ENCODE measurements at regions not wholly inside any gene's neighbourhood (a gene's known extent, or its start where the extent isn't known, plus 50 kb on each side); places are given as distances from the start of the nearest gene placed in this dataset.

DNA sequence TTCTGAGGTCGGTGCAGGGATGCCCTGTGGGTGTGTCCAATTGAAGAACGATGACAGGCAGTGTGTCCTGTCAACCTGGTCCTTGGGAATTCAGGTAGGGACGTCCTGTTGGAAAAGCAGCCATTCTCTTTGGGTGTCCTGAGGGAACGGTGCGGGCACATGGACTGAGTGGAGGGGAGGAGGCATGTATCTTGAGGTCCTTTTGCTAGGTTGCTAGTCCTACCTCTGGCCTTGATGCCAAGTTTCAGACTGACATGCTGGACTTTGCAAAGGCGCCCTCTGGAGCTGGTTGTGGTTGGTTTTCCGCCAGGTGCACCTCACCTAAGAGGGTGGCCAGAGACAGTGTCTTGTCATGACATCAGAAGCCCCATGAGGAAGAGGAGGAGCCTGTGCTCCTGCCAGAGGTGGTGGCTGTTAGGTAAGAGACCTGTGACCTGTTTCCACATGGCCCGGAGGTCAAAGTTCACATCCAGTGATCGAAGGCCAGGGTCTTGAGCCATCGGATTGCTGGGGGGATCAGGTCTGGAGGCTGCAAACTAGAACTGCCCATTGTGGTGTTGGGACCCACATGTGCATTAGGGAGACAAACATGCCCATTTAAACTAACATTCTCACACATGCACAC is 106.3 kb downstream of the SNRPN start:
- intact Hi-C loops (cut with micrococcal nuclease), result no loop called here
- Mint-ChIP-seq H3K4me3 (no peak overlapping the region), H3K36me3 (ENCODE audit: low read depth) (peaks cover 98% of the 10 kb centered on the region), H3K27me3 (ENCODE audit: low read depth) (no peaks in the 10 kb centered on the region), H3K9me3 (peaks cover 92% of the 10 kb centered on the region), H3K4me1 (ENCODE audit: low read depth) (no peaks in the 10 kb centered on the region), H3K27ac (no peak overlapping the region)
- CTCF ChIA-PET, result no interaction called here
- no peak for DNase-seq

DNA sequence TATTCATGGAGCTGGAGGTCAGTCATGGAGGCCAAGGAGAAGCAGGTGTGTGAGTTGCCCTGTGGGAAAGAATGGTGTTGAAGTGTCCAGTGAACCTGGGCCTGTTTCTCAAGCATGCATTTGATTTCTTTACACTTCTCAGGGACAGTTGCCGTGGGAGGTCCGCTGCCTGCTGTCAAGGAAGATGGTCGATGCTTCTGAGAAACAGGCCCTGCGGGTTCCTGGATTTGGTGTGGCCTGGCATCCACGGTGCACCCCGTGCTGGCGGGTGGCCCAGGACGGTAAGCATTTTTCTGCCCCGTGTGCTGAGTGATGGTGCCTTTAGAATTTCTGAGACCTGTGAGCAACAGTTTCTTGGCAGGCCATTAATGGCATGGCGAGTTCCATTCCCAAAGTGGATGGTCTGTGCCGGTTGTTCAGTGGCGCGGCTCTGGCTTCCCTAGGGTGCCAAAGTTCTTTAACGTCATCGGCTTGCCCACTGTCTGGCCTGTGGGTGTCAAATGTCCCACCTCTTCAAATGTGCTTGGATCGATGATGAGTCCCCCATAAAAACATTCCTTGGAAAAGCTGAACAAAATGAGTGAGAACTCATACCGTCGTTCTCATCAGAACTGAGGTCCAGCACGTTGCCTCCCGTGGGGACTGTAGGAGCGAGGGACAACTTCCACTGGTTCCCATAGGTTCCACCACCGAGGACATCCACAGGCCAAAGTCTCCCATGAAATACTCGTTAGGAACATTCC is 107.2 kb downstream of the SNRPN start:
- intact Hi-C loops (cut with micrococcal nuclease), result no loop called here
- no peaks in the 10 kb centered on the region for H3K4me1 Mint-ChIP-seq (ENCODE audit: low read depth)
- H3K27me3 Mint-ChIP-seq (ENCODE audit: low read depth), result no peaks in the 10 kb centered on the region
- peaks cover 98% of the 10 kb centered on the region for H3K36me3 Mint-ChIP-seq (ENCODE audit: low read depth)
- no peak overlapping the region for H3K4me3 Mint-ChIP-seq
- CTCF ChIA-PET, result no interaction called here
- no peak for DNase-seq
- H3K9me3 Mint-ChIP-seq, result peaks cover 92% of the 10 kb centered on the region
- H3K27ac Mint-ChIP-seq, result no peak overlapping the region

DNA sequence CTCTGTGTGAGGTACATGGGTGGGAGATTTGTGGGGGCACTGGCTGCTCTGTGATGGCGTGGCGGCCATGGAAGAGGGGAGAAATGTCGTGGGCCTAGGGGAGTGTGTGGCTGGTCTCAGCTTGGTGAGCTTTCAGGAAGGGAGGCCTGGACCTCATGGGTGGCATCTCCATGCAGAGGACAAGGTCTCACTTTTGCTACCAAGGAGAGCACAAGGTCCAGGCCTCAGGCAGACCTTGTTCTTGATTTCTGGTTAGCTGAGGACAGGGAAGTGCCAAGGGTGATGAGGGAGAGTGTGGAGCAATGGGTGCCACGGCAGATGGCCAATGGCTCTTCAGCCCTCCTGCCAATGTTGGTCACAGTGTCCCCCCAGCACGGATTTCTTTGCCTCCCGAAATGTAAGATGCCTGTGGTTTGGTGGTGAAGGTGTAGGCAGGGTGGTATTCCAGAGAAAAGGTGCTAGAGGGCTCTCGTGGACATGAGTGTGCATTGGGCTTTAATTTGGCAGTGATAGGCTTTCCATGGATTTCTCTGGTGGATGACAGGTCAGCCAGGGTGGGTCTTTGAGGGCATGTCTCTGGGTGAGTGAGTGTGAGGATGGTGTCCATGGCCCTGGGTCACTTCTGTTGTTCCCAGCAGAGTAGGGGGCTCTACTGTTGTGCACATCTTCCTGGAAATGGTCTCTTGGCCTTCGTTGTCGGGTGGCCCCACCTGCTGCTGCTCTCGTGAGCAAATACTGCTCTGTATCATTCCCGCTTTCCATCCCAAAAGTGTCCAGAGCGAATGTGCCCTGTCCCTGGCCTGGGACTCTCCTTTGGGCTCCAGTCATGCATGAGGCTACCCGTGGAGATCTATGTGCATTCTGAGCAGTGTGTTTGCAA is 108.0 kb downstream of the SNRPN start:
- H3K27ac Mint-ChIP-seq, result no peak overlapping the region
- CTCF ChIA-PET, result no interaction called here
- no peaks in the 10 kb centered on the region for H3K27me3 Mint-ChIP-seq (ENCODE audit: low read depth)
- H3K9me3 Mint-ChIP-seq, result peaks cover 93% of the 10 kb centered on the region
- H3K4me3 Mint-ChIP-seq, result no peak overlapping the region
- H3K36me3 Mint-ChIP-seq (ENCODE audit: low read depth), result peaks cover 98% of the 10 kb centered on the region
- H3K4me1 Mint-ChIP-seq (ENCODE audit: low read depth), result no peaks in the 10 kb centered on the region
- intact Hi-C loops (cut with micrococcal nuclease), result no loop called here
- DNase-seq, result no peak

DNA sequence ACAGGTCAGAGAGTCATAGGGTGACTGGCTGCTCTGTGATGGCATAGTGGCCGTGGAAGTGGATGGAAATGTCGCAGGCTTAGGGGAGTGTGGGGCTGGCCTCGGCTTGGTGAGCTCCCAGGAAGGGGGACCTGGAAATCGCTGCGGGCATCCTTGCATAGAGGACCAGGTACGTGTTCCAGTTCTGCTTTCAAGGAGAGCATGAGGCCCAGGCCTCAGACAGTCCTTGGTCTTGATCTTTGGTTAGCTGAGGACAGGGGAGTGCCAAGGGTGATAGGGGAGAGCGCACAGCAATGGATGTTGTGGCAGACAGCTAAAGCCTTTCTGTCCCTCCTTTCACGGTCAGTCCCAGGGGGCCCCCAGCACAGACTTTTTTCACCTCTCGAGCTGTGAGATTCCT is 110.5 kb downstream of the SNRPN start:
- DNase-seq, result no peak
- intact Hi-C loops (cut with micrococcal nuclease), result no loop called here
- Mint-ChIP-seq H3K27me3 (ENCODE audit: low read depth) (no peaks in the 10 kb centered on the region), H3K36me3 (ENCODE audit: low read depth) (peaks cover 99% of the 10 kb centered on the region), H3K27ac (no peak overlapping the region), H3K4me3 (no peak overlapping the region), H3K9me3 (peaks cover 95% of the 10 kb centered on the region), H3K4me1 (ENCODE audit: low read depth) (no peaks in the 10 kb centered on the region)
- CTCF ChIA-PET, result no interaction called here

DNA sequence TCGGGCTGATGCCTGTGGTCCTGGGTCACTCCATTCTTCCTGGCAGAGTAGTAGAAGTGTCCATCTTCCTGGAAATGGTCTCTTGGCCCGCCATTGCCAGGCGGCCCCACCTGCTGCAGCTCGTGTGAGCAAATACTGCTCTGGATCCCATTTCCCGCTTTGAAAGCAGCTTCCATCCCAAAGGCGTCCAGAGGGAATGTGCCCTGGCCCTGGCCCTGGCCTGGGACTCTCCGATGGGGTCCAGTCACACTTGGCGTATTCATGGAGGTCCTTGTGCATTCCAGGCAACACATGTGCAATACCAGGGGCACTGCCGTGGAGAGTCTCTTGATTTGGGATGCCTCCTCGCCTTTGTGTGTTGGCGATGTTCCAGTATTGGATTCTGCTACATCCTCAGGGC is 111.1 kb downstream of the SNRPN start:
- Mint-ChIP-seq H3K36me3 (ENCODE audit: low read depth) (peaks cover 99% of the 10 kb centered on the region), H3K4me1 (ENCODE audit: low read depth) (no peaks in the 10 kb centered on the region), H3K27me3 (ENCODE audit: low read depth) (no peaks in the 10 kb centered on the region), H3K27ac (no peak overlapping the region), H3K9me3 (peaks cover 95% of the 10 kb centered on the region), H3K4me3 (no peak overlapping the region)
- CTCF ChIA-PET, result no interaction called here
- intact Hi-C loops (cut with micrococcal nuclease), result no loop called here
- no peak for DNase-seq

DNA sequence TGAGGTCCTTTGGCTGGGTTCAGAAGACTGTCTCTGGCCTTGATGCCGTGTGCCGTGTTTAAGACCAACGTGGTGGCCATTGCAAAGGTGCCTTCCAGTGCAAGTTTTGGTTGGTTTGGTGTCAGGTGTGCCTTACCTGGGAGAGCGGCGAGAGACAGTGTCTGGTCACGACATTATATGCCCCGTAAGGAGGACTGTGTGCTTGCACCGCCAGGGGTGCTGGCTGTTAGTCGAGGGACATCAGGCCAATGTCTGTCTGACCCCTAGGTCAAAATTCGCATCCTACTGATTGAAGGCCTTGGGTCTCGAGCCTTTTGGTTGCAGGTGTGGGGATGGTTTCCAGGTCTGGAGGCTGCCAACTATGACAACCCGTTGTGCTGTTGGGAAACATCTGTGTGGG is 111.9 kb downstream of the SNRPN start:
- no peak for DNase-seq
- Mint-ChIP-seq H3K9me3 (peaks cover 99% of the 10 kb centered on the region), H3K4me1 (ENCODE audit: low read depth) (no peaks in the 10 kb centered on the region), H3K27me3 (ENCODE audit: low read depth) (no peaks in the 10 kb centered on the region), H3K4me3 (no peak overlapping the region), H3K36me3 (ENCODE audit: low read depth) (peaks cover 99% of the 10 kb centered on the region), H3K27ac (no peak overlapping the region)
- CTCF ChIA-PET, result no interaction called here
- intact Hi-C loops (cut with micrococcal nuclease), result no loop called here

DNA sequence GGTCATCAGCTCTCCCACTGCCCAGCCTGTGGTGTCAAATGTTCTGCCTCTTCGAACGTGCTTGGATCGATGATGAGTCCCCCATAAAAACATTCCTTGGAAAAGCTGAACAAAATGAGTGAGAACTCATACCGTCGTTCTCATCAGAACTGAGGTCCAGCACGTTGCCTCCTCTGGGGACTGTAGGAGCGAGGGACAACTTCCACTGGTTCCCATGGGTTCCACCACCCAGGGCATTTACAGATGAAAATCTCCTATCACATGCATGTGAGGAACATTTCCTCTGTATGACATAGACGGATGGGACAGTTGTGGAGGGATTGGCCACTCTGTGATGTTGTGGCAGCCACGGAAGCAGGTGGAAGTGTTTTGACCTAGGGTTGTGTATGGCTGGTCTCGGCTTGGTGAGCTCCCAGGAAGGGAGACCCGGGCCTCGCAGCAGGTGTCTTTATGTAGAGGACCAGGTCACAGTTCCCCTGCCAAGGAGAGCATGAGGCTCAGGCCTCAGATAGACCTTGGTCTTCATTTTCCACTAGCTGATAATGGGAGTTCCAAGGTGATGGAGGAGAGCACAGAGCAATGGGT is 113.0 kb downstream of the SNRPN start:
- CTCF ChIA-PET, result no interaction called here
- Mint-ChIP-seq H3K27ac (no peak overlapping the region), H3K9me3 (peaks cover 100% of the 10 kb centered on the region), H3K27me3 (ENCODE audit: low read depth) (no peaks in the 10 kb centered on the region), H3K4me1 (ENCODE audit: low read depth) (no peaks in the 10 kb centered on the region), H3K36me3 (ENCODE audit: low read depth) (peaks cover 100% of the 10 kb centered on the region), H3K4me3 (no peak overlapping the region)
- no peak for DNase-seq
- intact Hi-C loops (cut with micrococcal nuclease), result no loop called here

DNA sequence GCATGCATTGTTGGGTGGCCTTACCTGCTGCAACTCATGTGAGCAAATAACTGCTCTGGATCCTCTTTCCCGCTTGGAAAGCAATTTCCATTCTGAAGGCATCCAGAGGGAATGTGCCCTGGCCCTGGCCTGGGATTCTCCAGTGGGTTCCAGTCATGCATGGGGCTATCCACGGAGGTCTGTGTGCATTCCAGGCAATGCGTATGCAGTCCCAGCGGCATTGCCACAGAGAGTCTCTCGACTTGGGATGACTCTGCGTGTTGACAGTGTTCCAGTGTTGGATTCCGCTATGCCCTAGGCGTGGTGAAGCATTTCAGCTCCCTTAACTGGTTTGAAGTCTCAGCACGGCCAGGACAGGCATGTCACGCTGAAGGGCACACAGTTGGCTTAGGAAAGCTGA is 113.9 kb downstream of the SNRPN start:
- intact Hi-C loops (cut with micrococcal nuclease), result no loop called here
- H3K36me3 Mint-ChIP-seq (ENCODE audit: low read depth), result peaks cover 100% of the 10 kb centered on the region
- H3K27me3 Mint-ChIP-seq (ENCODE audit: low read depth), result no peaks in the 10 kb centered on the region
- H3K9me3 Mint-ChIP-seq, result peaks cover 99% of the 10 kb centered on the region
- CTCF ChIA-PET, result no interaction called here
- H3K27ac Mint-ChIP-seq, result no peak overlapping the region
- H3K4me1 Mint-ChIP-seq (ENCODE audit: low read depth), result no peaks in the 10 kb centered on the region
- DNase-seq, result no peak
- H3K4me3 Mint-ChIP-seq, result no peak overlapping the region

DNA sequence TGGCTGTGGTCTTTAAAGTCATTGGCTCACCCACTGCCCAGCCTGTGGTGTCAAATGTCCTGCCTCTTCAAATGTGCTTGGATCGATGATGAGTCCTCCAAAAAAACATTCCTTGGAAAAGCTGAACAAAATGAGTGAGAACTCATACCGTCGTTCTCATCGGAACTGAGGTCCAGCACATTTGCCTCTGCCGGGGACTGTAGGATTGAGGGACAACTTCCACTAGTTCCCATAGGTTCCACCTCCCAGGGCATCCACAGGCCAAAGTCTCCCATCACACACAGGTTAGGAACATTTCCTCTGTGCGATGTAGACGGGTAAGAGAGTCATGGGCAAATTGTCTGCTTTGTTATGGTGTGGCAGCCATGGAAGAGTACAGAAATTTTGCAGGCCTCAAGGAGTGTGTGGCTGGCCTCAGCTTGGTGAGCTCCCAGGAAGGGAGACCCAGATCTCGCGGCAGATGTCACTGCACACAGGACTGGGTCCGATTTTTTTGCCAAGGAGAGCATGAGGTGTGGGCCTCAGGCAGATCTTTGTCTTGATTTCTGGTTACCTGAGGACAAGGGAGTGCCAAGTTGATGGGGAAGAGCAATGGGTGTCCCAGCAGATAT is 115.7 kb downstream of the SNRPN start:
- H3K4me3 Mint-ChIP-seq, result no peak overlapping the region
- intact Hi-C loops (cut with micrococcal nuclease), result no loop called here
- H3K36me3 Mint-ChIP-seq (ENCODE audit: low read depth), result peaks cover 100% of the 10 kb centered on the region
- DNase-seq, result no peak
- CTCF ChIA-PET, result no interaction called here
- H3K9me3 Mint-ChIP-seq, result peaks cover 98% of the 10 kb centered on the region
- no peak overlapping the region for H3K27ac Mint-ChIP-seq
- no peaks in the 10 kb centered on the region for H3K4me1 Mint-ChIP-seq (ENCODE audit: low read depth)
- H3K27me3 Mint-ChIP-seq (ENCODE audit: low read depth), result no peaks in the 10 kb centered on the region

DNA sequence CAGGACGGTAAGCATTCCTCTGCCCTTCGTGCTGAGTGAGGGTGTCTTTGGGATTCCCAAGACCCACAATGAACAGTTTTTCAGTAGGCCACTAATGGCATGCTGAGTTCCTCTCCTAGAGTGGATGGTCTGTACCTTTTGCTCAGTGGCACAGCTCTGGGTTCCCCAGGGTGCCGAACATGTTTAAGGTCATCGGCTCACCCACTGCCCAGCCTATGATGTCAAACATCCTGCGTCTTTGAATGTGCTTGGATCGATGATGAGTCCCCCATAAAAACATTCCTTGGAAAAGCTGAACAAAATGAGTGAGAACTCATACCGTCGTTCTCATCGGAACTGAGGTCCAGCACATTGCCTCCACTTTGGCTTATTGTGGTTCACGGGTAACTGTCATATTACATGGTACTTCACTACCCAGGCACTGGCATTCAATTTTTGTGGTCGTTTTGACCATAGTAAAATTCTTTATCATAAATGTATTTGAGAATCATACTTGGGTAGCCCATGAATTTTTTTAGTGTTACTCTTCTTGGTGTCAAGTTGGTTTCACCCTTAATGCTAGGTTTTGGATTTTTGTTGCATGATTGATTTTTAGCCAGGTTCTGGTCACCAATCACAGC is 118.2 kb downstream of the SNRPN start:
- no peaks in the 10 kb centered on the region for H3K27me3 Mint-ChIP-seq (ENCODE audit: low read depth)
- DNase-seq, result no peak
- no peak overlapping the region for H3K4me3 Mint-ChIP-seq
- H3K9me3 Mint-ChIP-seq, result peaks cover 98% of the 10 kb centered on the region
- no peaks in the 10 kb centered on the region for H3K4me1 Mint-ChIP-seq (ENCODE audit: low read depth)
- no peak overlapping the region for H3K27ac Mint-ChIP-seq
- CTCF ChIA-PET, result no interaction called here
- H3K36me3 Mint-ChIP-seq (ENCODE audit: low read depth), result peaks cover 100% of the 10 kb centered on the region
- intact Hi-C loops (cut with micrococcal nuclease), result no loop called here

DNA sequence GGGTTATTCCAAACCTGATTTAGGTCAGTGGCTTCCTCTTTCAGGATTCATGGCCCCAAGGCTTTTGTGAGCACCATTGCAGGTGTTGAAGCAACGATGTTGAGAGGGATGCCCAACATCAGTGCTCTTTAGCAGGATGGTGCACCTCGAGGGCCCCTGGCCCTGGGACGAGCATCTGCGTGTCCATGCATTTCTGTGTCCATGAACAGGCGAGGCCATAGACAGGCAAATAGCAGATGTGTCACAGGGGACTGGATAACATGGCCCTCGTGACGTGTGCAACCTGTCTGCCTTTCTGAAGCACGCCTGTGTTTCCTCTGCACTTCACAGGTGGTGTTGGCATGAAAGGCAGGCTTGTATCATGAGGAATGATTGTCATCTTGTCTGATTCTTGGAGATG is 132.3 kb downstream of the SNRPN start:
- H3K4me3 Mint-ChIP-seq, result no peak overlapping the region
- intact Hi-C loops (cut with micrococcal nuclease), result no loop called here
- no peak overlapping the region for H3K27ac Mint-ChIP-seq
- H3K27me3 Mint-ChIP-seq (ENCODE audit: low read depth), result no peaks in the 10 kb centered on the region
- peaks cover 80% of the 10 kb centered on the region for H3K9me3 Mint-ChIP-seq
- CTCF ChIA-PET, result no interaction called here
- no peak for DNase-seq
- H3K36me3 Mint-ChIP-seq (ENCODE audit: low read depth), result peaks cover 95% of the 10 kb centered on the region
- H3K4me1 Mint-ChIP-seq (ENCODE audit: low read depth), result no peaks in the 10 kb centered on the region

DNA sequence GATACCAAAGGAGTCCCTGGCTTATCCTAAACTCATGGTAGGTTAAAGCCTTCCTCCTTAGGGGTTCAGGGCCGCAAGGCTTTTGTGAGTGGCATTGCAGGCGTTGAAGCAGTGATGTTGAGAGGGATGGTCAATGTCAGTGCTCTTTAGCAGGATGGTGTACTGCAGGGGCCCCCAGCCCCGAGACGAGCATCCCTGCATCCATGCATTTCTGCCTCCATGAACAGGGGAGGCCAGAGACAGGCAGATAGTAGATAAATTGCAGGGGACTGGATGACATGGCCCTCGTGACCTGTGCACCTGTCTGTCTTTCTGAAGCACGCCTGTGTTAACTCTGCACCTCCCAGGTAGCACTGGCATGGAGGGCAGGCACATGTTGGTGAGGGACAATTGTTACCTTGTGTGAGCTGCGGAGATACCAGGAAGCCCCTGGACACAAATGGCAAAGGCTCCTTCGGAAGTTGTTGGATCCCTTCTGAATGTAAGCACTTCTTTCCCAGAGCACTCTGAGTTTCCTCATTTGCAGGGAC is 133.5 kb downstream of the SNRPN start:
- CTCF ChIA-PET, result no interaction called here
- Mint-ChIP-seq H3K36me3 (ENCODE audit: low read depth) (peaks cover 95% of the 10 kb centered on the region), H3K4me3 (no peak overlapping the region), H3K27ac (no peak overlapping the region), H3K4me1 (ENCODE audit: low read depth) (no peaks in the 10 kb centered on the region), H3K9me3 (peaks cover 78% of the 10 kb centered on the region), H3K27me3 (ENCODE audit: low read depth) (no peaks in the 10 kb centered on the region)
- intact Hi-C loops (cut with micrococcal nuclease), result no loop called here
- DNase-seq, result no peak
